GM18520 (cell line): ENCODE measurements at regions not wholly inside any gene's neighbourhood (a gene's known extent, or its start where the extent isn't known, plus 50 kb on each side); places are given as distances from the start of the nearest gene placed in this dataset.

ENCODE experiments used
- ATAC-seq: cut with Tn5 transposase; IDR thresholded peaks from one replicate; pipeline ENCODE4 v1.9.1; 2021; ENCODE audit not compliant: unreplicated experiment

- ATAC-seq, result no peak
Observed at GRCh38 chr20:41888434-41888833, 270.3 kb upstream of the CHD6 start.

- no peak for ATAC-seq
Observed at GRCh38 chr20:41887500-41887899, 269.3 kb upstream of the CHD6 start.

DNA sequence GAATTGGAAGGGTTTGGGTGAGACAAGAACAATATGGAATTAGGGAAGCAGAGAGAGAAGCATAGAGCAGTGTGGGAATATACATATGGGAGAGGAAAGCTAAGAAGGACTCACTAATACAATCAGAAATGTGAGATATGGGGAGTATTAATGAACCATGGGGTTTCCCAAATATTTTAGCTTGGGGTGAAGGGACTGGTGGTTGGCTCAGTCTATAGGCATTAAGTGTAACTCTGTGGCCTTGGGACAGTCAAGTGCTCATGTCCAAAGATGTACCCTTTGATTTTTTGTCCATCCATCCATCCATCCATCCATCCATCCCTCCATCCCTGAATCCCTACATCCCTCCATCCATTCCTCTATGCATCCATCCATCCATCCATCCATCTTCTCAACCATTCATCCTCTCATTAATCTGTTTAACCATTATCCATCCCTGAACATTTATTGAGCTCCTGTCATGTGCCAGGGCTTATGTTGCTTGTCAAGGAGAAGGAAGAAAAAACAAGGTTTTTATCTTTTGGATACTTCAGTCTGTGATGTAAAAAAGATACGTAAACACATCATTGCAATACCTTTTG, 263.4 kb upstream of the CHD6 start:
- ATAC-seq, result no peak

DNA sequence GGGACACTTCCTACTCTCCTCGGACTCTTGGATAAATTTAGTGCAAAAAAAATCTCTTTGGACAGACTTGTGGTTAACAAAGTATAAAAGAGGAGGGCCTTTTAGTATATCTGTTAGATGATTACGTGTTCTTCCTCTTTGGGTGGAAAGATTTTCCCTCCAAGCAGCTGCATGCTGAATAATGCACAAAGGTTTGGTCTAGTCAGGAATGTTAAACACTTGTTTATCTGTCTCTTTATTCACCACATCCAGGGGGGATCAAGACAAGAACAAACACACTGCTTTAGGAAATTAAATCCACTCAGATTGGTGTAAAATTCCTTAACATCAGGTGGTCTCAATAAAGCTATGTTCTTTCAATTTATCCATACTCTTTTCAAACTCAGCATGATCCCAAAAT, 260.9 kb upstream of the CHD6 start:
- ATAC-seq, result no peak

DNA sequence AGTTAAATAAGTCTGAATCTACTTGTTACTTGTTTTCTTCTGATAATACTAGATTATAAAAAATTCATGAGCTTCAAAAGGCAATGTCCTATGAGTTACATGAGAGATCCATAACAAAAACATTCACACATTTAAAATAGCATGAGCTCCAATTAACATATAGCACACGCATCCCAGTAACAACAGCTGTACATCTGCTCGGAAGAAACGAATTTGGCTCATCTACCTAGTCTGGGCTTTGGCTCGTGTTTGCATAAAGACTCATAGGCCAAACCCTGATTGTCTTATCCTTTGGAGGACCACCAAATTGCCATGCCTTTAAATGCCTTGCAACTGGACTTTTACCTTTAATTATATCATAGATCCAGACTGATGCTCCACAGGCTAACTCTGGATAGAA, 259.7 kb upstream of the CHD6 start:
- ATAC-seq, result no peak

DNA sequence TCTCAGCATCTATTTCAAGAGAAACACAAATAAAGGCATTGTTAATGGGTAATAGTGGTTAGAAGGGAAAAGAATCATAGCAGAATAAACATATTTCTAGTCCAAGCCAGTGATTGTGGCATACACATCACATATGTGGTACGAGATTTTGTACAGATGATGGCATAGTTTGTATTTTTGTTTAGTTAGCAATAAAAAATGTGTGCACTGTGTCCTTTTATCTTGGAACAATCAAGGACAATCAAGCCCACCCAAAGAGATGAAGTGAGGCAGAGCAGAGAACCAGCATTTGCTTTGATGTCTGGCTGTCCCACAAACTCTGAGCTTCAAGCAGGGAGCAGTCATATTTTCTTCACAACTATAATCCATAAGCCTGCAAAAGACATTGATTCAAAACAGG, 256.5 kb upstream of the CHD6 start:
- ATAC-seq, result no peak

DNA sequence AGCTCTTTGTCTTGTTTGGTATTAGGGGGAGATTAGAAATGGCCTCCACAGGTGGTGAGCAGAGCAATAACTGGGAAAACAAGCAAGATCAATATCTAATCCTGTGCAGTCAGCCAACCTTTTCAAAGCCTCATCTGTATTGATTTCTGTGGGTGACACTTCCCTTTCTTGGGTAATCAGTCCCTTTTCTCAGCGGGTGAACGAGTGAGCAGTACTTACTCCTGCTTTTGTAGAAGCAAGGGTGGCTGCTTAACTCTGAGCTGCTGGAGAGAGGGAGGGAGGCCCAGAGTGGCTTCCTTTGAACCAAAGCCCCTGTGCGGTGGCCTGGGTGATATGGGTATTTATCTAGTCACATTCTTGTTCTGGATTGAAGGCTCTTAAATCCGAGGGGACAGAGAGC, 254.8 kb upstream of the CHD6 start:
- no peak for ATAC-seq

DNA sequence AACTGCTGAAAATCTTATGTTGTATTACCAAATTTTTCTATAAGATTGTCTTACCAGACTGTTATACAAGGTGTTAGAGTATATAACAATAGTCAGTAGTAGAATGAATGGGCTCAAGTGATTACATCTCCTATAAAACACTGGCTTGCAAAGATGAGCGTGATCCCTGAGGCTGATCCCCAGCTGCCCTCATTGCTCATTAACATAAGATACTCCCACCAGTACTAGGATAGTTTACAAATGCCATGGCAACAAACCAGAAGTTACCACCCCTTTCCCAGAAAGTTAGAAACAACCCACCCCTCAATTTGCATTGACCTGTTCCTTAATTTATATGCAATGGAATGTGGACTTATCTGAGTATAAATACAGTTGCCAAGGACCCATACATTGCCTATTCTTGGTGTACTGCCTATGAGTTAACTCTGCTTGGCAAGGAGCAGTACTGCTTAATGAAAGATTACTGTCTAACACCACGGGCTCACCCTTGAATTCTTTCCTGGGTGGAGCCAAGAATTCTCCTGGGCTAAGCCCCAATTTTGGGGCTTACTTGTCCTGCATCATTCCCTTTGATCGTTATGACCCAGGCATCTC, 252.8 kb upstream of the CHD6 start:
- no peak for ATAC-seq

GRCh38 chr20:41869261-41869660, 251.1 kb upstream of the CHD6 start:
- ATAC-seq, result no peak

GRCh38 chr20:41865938-41866337, 247.8 kb upstream of the CHD6 start:
- ATAC-seq, result no peak

GRCh38 chr20:41862476-41862875, 244.3 kb upstream of the CHD6 start:
- ATAC-seq, result no peak

GRCh38 chr20:41861772-41862422, 243.7 kb upstream of the CHD6 start:
- no peak for ATAC-seq

- ATAC-seq, result no peak
Observed at GRCh38 chr20:41854765-41855164, 236.6 kb upstream of the CHD6 start.

GRCh38 chr20:41853806-41854205, 235.6 kb upstream of the CHD6 start:
- no peak for ATAC-seq

DNA sequence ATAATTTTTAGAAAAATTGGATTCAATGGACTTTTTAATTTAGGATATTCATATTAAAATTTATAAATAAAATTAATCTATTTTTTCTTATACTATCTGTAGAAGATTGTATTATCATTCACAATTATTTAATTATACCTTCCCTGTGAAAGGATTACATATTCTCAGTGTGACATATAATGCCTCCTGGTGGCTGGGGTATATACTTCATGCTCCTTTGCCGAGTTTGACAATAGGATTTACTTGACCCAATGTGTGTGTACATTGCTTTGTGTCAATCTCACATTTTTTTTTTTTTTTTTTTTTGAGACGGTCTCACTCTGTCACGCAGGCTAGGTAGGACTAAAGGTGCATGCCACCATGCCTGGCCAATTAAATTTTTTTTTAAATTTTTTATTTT, 230.0 kb upstream of the CHD6 start:
- no peak for ATAC-seq

GRCh38 chr20:41837669-41838224, 219.6 kb upstream of the CHD6 start:
- no peak for ATAC-seq

GRCh38 chr20:41833739-41834138, 215.6 kb upstream of the CHD6 start:
- ATAC-seq, result no peak

DNA sequence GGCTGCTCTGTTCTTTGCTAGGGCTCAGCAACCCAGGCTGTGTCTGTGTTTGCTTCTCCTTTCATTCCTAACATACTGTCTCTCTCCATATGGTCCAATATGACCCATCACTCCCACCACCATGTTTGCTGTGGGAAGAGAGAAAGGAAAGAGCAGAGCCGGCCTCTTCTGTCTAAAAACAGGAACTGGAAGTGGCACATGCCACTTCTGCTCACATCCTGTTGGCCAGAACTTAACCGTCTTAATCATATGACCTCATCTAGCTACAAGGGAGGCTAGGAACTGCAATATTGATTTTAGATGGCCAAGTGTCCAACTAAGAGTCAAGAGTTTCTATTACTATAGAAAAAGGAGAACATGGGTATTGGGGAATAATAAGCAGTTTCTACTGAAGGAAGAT, 212.5 kb upstream of the CHD6 start:
- ATAC-seq, result no peak

GRCh38 chr20:41819436-41819835, 201.3 kb upstream of the CHD6 start:
- ATAC-seq, result no peak

DNA sequence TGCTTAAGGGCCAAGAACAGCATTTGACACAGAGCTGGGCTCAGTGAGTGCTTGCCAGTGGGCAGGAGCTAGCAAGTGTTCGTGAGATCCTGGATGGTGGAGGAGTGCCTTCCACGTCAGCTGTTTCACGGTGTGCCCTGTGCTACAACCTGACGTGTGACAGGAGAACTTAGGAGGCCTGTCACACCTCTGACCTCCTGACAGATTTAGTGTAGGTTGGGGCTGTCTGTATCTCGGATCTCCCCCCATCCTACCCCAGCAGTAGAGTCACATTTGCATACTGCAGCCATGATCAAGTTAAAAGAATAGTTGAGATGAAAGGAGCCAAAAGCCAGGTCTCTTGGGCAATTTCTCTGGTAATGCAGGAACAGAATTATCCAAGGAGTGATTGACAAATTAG, 200.8 kb upstream of the CHD6 start:
- ATAC-seq, result no peak

DNA sequence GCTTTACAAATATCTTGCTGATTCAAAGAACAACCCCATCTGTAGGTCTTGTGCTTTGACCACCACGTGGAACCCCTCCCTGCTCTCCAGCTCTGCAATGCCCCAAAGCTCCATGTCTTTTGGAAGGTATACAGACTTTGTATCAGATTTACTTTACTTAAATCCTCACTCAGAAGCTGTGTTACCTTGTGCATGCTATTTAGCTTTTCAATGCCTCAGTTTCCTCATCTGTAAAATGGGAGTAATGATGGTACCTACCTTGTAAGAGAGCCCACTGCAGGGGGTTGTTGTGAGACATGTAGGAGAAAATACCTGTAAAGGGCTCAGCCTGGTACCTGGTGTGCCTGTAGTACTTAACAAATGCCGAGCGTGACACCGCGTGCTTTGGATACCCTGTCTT, 200.2 kb upstream of the CHD6 start:
- no peak for ATAC-seq

DNA sequence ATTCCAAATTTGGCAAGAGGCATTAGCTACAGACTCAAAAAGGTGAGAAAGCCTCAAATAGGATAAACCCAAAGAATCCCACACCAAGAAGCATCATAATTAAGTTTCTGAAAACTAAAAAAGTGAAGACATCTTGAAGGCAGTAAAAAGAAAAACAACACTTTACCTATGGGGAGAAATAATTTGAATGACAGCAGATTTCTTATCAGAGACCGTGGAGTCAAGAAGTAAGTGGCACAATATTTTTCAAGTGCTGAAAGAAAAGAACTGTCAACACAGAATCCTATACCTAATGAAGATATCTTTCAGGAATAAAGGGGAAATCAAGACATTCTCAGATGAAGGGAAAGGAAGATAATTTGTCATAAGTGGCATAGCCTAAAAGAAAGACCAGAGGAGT, 193.3 kb upstream of the CHD6 start:
- no peak for ATAC-seq

DNA sequence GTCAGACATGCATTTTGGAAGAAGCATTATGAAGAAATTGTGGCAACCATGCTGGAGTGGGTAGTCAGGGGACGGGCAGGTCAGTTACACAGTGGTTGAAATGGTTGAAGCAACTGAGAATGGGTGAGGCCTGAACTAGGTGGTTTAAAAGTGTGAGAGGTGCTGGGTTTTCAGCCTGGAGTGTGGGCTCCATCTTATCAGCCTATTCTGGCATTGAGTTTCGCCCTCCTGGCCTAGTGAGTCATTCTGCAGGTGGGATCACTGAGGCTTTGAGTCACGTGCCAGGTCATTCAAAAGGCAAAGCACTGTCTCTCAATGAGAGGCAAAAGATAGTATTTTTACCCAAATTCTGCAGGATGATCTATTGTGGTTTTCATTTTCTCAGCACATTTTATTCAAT, 181.9 kb upstream of the CHD6 start:
- ATAC-seq, result no peak
